OCI-LY3 (cell line): ENCODE measurements at regions not wholly inside any gene's neighbourhood (a gene's known extent, or its start where the extent isn't known, plus 50 kb on each side); places are given as distances from the start of the nearest gene placed in this dataset.

Experiments
- EZH2phosphoT487 ChIP-seq: fragments of 200-600 bp; shearing (Covaris generic); IDR thresholded peaks from 2 replicates; pipeline ENCODE4 v1.6.1; 2018; ENCODE audit warnings: antibody characterized with exemption, mixed run types, low read depth
- TF ChIP-seq, protein P1 (sequence below): fragments of 200-600, 300-600 bp; sonication (generic); IDR thresholded peaks from 2 replicates; pipeline ENCODE4 v1.5.1; 2014; ENCODE audit warnings: antibody characterized with exemption, low read length, low read depth

DNA sequence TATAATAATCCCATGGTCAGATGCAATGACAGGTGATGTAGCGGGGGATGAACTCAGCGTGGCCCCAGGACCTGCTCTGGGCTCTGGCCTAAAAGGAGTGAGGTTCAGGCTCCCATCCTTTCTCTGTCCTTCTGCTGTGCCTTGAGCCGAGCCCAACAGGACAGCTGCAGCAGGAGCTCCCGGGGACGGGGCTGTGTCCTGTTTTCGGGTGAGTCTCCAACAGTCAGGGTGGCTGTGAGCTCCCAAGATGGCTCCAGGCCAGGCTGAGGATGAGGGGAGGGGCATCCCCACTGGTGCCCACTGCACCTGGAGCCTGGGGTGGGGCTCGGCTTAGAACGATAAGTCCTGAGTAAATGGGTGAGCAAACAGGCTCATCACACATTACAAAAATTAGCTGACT lies 1385.0 kb downstream of the BRD1 start:
- TF ChIP-seq, protein P1, sequence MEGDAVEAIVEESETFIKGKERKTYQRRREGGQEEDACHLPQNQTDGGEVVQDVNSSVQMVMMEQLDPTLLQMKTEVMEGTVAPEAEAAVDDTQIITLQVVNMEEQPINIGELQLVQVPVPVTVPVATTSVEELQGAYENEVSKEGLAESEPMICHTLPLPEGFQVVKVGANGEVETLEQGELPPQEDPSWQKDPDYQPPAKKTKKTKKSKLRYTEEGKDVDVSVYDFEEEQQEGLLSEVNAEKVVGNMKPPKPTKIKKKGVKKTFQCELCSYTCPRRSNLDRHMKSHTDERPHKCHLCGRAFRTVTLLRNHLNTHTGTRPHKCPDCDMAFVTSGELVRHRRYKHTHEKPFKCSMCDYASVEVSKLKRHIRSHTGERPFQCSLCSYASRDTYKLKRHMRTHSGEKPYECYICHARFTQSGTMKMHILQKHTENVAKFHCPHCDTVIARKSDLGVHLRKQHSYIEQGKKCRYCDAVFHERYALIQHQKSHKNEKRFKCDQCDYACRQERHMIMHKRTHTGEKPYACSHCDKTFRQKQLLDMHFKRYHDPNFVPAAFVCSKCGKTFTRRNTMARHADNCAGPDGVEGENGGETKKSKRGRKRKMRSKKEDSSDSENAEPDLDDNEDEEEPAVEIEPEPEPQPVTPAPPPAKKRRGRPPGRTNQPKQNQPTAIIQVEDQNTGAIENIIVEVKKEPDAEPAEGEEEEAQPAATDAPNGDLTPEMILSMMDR: no peak
- TF ChIP-seq EZH2phosphoT487: no peak
